HCT116 (cell line): ENCODE measurements at regions not wholly inside any gene's neighbourhood (a gene's known extent, or its start where the extent isn't known, plus 50 kb on each side); places are given as distances from the start of the nearest gene placed in this dataset.

Source experiments
- EZH2 ChIP-seq: fragments of 200-600 bp; sonication (generic); IDR thresholded peaks from 2 replicates; pipeline ENCODE4 v1.6.1; 2017; ENCODE audit warnings: antibody characterized with exemption, mixed run types
- EZH2phosphoT487 ChIP-seq: fragments of 200-600 bp; IDR thresholded peaks from 2 replicates; pipeline ENCODE4 v1.6.1; 2018; ENCODE audit warnings: antibody characterized with exemption, borderline replicate concordance
- JUND ChIP-seq: IDR thresholded peaks from 2 replicates; pipeline ENCODE4 v1.6.1; 2012
- POLR2A ChIP-seq: IDR thresholded peaks from 2 replicates; pipeline ENCODE4 v1.7.0; 2011; ENCODE audit warnings: borderline replicate concordance; ENCODE audit not compliant: insufficient read depth, insufficient read length; ENCODE audit errors: extremely low read depth
- POLR2AphosphoS5 ChIP-seq: IDR thresholded peaks from 2 replicates; pipeline ENCODE4 v1.6.1; 2011; ENCODE audit warnings: mild to moderate bottlenecking, low read depth, low read length, moderate library complexity
- SIN3A ChIP-seq: IDR thresholded peaks from 2 replicates; pipeline ENCODE4 v1.6.1; 2012; ENCODE audit warnings: low read depth
- ZNF274 ChIP-seq: fragments of 200-500 bp; sonication (Bioruptor generic); IDR thresholded peaks from 2 replicates; pipeline ENCODE4 v1.6.1; 2014; ENCODE audit warnings: mild to moderate bottlenecking, low read depth, low read length, inconsistent platforms
- TF ChIP-seq, protein P1 (sequence below), 3 experiments: fragments of 200-600 bp in 1 of 3; sonication (generic) in 1 of 3; IDR thresholded peaks in 2 of 3; conservative IDR thresholded peaks in 1 of 3; 2 replicates each; pipeline ENCODE4 v1.5.1; 2012 to 2017; ENCODE audit warnings: low read depth in 2 of 3, low read length in 2 of 3, antibody characterized with exemption in 1 of 3, borderline replicate concordance in 1 of 3, control low read depth in 1 of 3, mild to moderate bottlenecking in 1 of 3, mixed read lengths in 1 of 3, mixed run types in 1 of 3, moderate library complexity in 1 of 3; ENCODE audit not compliant: insufficient read depth in 1 of 3
- TF ChIP-seq, protein P2 (sequence below): IDR thresholded peaks from 2 replicates; pipeline ENCODE4 v1.6.1; 2011; ENCODE audit warnings: mild to moderate bottlenecking, low read length, moderate library complexity; ENCODE audit not compliant: insufficient replicate concordance; ENCODE audit errors: extremely low read depth
- TF ChIP-seq, protein P3 (sequence below): IDR thresholded peaks from 2 replicates; pipeline ENCODE4 v1.6.1; 2012

DNA sequence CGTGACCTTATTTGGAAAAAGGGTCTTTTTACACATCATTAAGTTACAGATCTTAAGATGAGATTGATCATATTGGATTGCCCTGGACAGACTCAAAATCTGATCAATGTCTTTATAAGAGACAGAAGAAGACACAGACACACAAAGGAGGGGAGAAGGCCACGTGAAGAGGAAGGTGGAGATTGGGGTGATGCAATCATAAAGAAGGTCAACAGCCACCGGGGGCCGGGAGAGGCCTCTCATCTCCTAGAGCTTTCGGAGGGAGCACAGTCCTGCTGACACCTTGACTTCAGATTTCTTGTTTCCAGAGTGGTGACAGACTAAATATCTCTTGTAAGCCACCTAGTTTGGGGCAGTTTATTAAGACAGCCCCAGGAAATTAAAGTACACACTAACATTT lies 204.6 kb upstream of the CSF3R start:
- no peak for TF ChIP-seq ZNF274
- TF ChIP-seq JUND: no peak
- TF ChIP-seq, protein P1, sequence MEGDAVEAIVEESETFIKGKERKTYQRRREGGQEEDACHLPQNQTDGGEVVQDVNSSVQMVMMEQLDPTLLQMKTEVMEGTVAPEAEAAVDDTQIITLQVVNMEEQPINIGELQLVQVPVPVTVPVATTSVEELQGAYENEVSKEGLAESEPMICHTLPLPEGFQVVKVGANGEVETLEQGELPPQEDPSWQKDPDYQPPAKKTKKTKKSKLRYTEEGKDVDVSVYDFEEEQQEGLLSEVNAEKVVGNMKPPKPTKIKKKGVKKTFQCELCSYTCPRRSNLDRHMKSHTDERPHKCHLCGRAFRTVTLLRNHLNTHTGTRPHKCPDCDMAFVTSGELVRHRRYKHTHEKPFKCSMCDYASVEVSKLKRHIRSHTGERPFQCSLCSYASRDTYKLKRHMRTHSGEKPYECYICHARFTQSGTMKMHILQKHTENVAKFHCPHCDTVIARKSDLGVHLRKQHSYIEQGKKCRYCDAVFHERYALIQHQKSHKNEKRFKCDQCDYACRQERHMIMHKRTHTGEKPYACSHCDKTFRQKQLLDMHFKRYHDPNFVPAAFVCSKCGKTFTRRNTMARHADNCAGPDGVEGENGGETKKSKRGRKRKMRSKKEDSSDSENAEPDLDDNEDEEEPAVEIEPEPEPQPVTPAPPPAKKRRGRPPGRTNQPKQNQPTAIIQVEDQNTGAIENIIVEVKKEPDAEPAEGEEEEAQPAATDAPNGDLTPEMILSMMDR (IDR thresholded peaks at IDR 0.05 in 2 of 3, conservative IDR thresholded peaks at IDR 0.05 in 1 of 3; ENCODE audit: borderline replicate concordance in 1 of 3, insufficient read depth in 1 of 3, low read depth in 2 of 3, low read length in 2 of 3): no peak
- no peak for TF ChIP-seq POLR2A
- no peak for TF ChIP-seq EZH2phosphoT487
- TF ChIP-seq EZH2: no peak
- TF ChIP-seq, protein P2, sequence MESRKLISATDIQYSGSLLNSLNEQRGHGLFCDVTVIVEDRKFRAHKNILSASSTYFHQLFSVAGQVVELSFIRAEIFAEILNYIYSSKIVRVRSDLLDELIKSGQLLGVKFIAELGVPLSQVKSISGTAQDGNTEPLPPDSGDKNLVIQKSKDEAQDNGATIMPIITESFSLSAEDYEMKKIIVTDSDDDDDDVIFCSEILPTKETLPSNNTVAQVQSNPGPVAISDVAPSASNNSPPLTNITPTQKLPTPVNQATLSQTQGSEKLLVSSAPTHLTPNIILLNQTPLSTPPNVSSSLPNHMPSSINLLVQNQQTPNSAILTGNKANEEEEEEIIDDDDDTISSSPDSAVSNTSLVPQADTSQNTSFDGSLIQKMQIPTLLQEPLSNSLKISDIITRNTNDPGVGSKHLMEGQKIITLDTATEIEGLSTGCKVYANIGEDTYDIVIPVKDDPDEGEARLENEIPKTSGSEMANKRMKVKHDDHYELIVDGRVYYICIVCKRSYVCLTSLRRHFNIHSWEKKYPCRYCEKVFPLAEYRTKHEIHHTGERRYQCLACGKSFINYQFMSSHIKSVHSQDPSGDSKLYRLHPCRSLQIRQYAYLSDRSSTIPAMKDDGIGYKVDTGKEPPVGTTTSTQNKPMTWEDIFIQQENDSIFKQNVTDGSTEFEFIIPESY: no peak
- TF ChIP-seq, protein P3, sequence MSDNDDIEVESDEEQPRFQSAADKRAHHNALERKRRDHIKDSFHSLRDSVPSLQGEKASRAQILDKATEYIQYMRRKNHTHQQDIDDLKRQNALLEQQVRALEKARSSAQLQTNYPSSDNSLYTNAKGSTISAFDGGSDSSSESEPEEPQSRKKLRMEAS: no peak
- TF ChIP-seq SIN3A: no peak
- TF ChIP-seq POLR2AphosphoS5: no peak
